OCI-LY7 (cell line): ENCODE measurements at regions not wholly inside any gene's neighbourhood (a gene's known extent, or its start where the extent isn't known, plus 50 kb on each side); places are given as distances from the start of the nearest gene placed in this dataset.

ENCODE experiments used
- BruUV-seq: library from RNA; stranded (reverse); fragments of 400-500 nt; replicated peaks from 2 replicates; lab custom pipeline; 2021; lab: Mats Ljungman, UMichigan
- CTCF ChIA-PET: fragments of 300-600 bp; sonication (Branson Sonifier 250); formaldehyde crosslinking; loops from one replicate; lab custom pipeline; 2022; ENCODE audit warnings: antibody characterized with exemption; ENCODE audit not compliant: unreplicated experiment; lab: Charles Lee
- POLR2A ChIA-PET: fragments of 300-600 bp; sonication (Branson Sonifier 250); formaldehyde crosslinking; loops from one replicate; lab custom pipeline; 2022; ENCODE audit warnings: antibody characterized with exemption; lab: Charles Lee
- DNase-seq: peaks from one replicate; pipeline ENCODE4 v3.0.0-alpha.2; 2015; ENCODE audit warnings: low spot score
- H2AFZ ChIP-seq: fragments of 200-600 bp; sonication (generic), shearing (Covaris generic); 2 replicates; pipeline ENCODE4 v1.6.1; 2014; ENCODE audit warnings: mild to moderate bottlenecking, antibody characterized with exemption, low read length, moderate library complexity
- H3K27ac ChIP-seq: fragments of 200-600 bp; sonication (generic); 2 replicates; pipeline ENCODE4 v1.5.1; 2014; ENCODE audit warnings: mixed run types, low read depth, mild to moderate bottlenecking, moderate library complexity, low read length, inconsistent platforms; ENCODE audit not compliant: poor library complexity, severe bottlenecking
- H3K36me3 ChIP-seq: fragments of 200-600 bp; sonication (generic); 2 replicates; pipeline ENCODE4 v1.6.1; 2014; ENCODE audit warnings: mild to moderate bottlenecking, antibody characterized with exemption, low read length, moderate library complexity, mixed read lengths; ENCODE audit not compliant: insufficient read depth
- H3K4me1 ChIP-seq: fragments of 200-600 bp; sonication (generic); 2 replicates; pipeline ENCODE4 v1.5.1; 2014; ENCODE audit warnings: mild to moderate bottlenecking, low read length; ENCODE audit not compliant: insufficient read depth, poor library complexity, severe bottlenecking
- H3K4me2 ChIP-seq: fragments of 200-600 bp; sonication (generic); 2 replicates; pipeline ENCODE4 v1.6.1; 2014; ENCODE audit warnings: mild to moderate bottlenecking, low read length
- H3K4me3 ChIP-seq: fragments of 200-600 bp; sonication (generic); 2 replicates; pipeline ENCODE4 v1.5.1; 2014; ENCODE audit warnings: mild to moderate bottlenecking, low read depth, low read length; ENCODE audit not compliant: poor library complexity, severe bottlenecking
- H3K79me2 ChIP-seq: fragments of 200-600 bp; sonication (generic); 2 replicates; pipeline ENCODE4 v1.6.1; 2016; ENCODE audit warnings: low read depth, mild to moderate bottlenecking, low read length, moderate library complexity, mixed read lengths; ENCODE audit not compliant: insufficient read depth
- H3K9me2 ChIP-seq: fragments of 200-600 bp; sonication (generic); 2 replicates; pipeline ENCODE4 v1.6.1; 2016; ENCODE audit warnings: mild to moderate bottlenecking, low read length, mixed read lengths; ENCODE audit not compliant: insufficient read depth
- H3K9me3 ChIP-seq: fragments of 200-600 bp; sonication (generic); 2 replicates; pipeline ENCODE4 v1.6.1; 2014; ENCODE audit warnings: mild to moderate bottlenecking, mixed run types, low read length, mixed read lengths
- H4K20me1 ChIP-seq: fragments of 200-600 bp; sonication (generic); 2 replicates; pipeline ENCODE4 v1.6.1; 2014; ENCODE audit warnings: mild to moderate bottlenecking, antibody characterized with exemption, low read length, moderate library complexity, mixed read lengths; ENCODE audit not compliant: insufficient read depth
- EZH2phosphoT487 ChIP-seq: fragments of 200-600 bp; sonication (generic); IDR thresholded peaks from 2 replicates; pipeline ENCODE4 v1.6.1; 2018; ENCODE audit warnings: low read depth, borderline replicate concordance, mild to moderate bottlenecking, mixed run types, antibody characterized with exemption, low read length, moderate library complexity, mixed read lengths
- intact Hi-C: fragments of 100-400 bp; cut with micrococcal nuclease; formaldehyde crosslinking; loops from one replicate; pipeline ENCODE4 v1.10.0; 2022; ENCODE audit not compliant: unreplicated experiment
- TF ChIP-seq, protein P1 (sequence below): fragments of 200-600 bp; sonication (generic); conservative IDR thresholded peaks from 2 replicates; pipeline ENCODE4 v1.5.1; 2014; ENCODE audit warnings: mild to moderate bottlenecking, antibody characterized with exemption, low read length, moderate library complexity, mixed read lengths

DNA sequence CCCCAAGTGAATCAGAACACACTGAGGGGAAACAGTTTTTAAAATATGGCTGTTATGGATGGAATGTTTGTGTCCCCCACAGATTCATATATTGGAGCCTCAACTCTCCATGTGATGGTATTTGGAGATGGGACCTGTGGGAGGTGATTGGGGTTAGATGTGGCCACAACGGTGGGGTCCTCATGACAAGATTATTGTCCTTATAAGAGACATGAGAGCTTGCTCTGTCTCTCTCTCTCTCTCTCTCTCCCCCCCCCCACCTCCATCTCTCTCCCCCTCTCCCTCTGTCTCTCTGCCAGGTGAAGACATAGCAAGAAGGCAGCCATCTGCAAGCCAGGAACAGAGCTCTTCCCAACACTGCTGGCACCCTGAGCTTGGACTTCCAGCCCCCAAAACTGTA lies 315.8 kb upstream of the MGMT start:
- ChIA-PET CTCF (no interaction called here), POLR2A (no interaction called here)
- TF ChIP-seq EZH2phosphoT487 = no peak
- TF ChIP-seq, protein P1, sequence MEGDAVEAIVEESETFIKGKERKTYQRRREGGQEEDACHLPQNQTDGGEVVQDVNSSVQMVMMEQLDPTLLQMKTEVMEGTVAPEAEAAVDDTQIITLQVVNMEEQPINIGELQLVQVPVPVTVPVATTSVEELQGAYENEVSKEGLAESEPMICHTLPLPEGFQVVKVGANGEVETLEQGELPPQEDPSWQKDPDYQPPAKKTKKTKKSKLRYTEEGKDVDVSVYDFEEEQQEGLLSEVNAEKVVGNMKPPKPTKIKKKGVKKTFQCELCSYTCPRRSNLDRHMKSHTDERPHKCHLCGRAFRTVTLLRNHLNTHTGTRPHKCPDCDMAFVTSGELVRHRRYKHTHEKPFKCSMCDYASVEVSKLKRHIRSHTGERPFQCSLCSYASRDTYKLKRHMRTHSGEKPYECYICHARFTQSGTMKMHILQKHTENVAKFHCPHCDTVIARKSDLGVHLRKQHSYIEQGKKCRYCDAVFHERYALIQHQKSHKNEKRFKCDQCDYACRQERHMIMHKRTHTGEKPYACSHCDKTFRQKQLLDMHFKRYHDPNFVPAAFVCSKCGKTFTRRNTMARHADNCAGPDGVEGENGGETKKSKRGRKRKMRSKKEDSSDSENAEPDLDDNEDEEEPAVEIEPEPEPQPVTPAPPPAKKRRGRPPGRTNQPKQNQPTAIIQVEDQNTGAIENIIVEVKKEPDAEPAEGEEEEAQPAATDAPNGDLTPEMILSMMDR = no peak
- Histone ChIP-seq H3K4me2 (no peak overlapping the region), H3K9me3 (no peaks in the 10 kb centered on the region), H2AFZ (no peak overlapping the region), H3K79me2 (no peaks in the 10 kb centered on the region), H3K36me3 (no peaks in the 10 kb centered on the region), H3K9me2 (no peaks in the 10 kb centered on the region), H4K20me1 (no peaks in the 10 kb centered on the region), H3K4me1 (no peaks in the 10 kb centered on the region), H3K4me3 (no peak overlapping the region), H3K27ac (no peak overlapping the region)
- DNase-seq = no peak
- intact Hi-C loops = no loop called here
- BruUV-seq = no TSS peak

DNA sequence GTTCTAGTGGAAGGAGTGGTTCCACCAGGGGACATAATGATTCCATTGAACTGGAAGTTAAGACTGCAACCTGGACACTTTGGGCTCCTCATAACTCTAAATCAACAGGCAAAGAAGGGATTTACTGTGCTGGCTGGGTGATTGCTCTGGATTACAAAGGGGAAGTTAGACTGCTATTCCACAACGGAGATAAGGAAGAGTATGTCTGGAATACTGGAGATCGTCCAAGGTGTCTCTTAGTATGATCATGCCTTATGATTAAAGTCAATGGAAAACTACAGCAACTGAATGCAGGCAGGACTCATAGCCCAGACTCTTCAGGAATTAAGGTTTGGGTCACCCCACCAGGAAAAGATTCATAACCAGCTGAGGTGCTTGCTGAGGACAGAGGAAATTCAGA lies 310.6 kb upstream of the MGMT start:
- H3K79me2 ChIP-seq = no peaks in the 10 kb centered on the region
- H3K9me2 ChIP-seq = no peaks in the 10 kb centered on the region
- no peak overlapping the region for H3K4me3 ChIP-seq
- H3K9me3 ChIP-seq = no peaks in the 10 kb centered on the region
- no peak for DNase-seq
- ChIA-PET POLR2A (no interaction called here), CTCF (no interaction called here)
- intact Hi-C loops = no loop called here
- H3K4me1 ChIP-seq = no peaks in the 10 kb centered on the region
- H3K4me2 ChIP-seq = no peak overlapping the region
- H3K27ac ChIP-seq = no peak overlapping the region
- no peak overlapping the region for H2AFZ ChIP-seq
- BruUV-seq = no TSS peak
- TF ChIP-seq EZH2phosphoT487 = no peak
- TF ChIP-seq, protein P1 = no peak
- no peaks in the 10 kb centered on the region for H4K20me1 ChIP-seq
- H3K36me3 ChIP-seq = no peaks in the 10 kb centered on the region

DNA sequence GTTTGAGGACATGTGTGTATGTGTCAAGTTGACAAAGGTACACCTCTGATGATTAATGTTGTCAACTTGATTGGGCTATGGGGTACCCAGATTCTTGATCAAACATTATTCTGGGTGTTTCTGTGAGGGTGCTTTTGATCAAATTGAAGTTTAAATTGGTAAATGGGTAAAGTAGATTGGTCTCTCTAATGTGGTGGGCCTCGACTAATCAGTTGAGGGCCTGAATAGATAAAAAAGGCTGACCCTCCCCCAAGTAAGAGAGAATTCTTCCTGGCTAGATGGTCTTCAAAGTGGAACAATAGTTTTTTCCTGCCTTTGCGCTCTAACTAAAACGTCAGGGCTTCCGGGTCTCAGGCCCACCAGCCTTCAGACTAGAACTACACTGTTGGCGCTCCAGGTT lies 309.9 kb upstream of the MGMT start:
- POLR2A ChIA-PET = no interaction called here
- Histone ChIP-seq H4K20me1 (no peaks in the 10 kb centered on the region), H3K36me3 (no peaks in the 10 kb centered on the region), H3K4me2 (no peak overlapping the region), H3K79me2 (no peaks in the 10 kb centered on the region), H3K4me1 (no peaks in the 10 kb centered on the region), H3K4me3 (no peak overlapping the region), H3K27ac (no peak overlapping the region), H2AFZ (no peak overlapping the region), H3K9me3 (no peaks in the 10 kb centered on the region), H3K9me2 (no peaks in the 10 kb centered on the region)
- intact Hi-C loops = no loop called here
- CTCF ChIA-PET = no interaction called here
- no peak for TF ChIP-seq EZH2phosphoT487
- TF ChIP-seq, protein P1 = no peak
- no peak for DNase-seq
- no TSS peak for BruUV-seq
